ENCODE measurements at regions not wholly inside any gene's neighbourhood (a gene's known extent, or its start where the extent isn't known, plus 50 kb on each side); places are given as distances from the start of the nearest gene placed in this dataset.

GRCh38 chr3:124345845-124346244 is 353.9 kb upstream of the ROPN1 start:
- TF ChIP-seq YY1 (IDR thresholded peaks at IDR 0.05) (no peak), CTCF (IDR thresholded peaks at IDR 0.05; ENCODE audit: low read depth, low read length, missing input control) (no peak), MAX (IDR thresholded peaks at IDR 0.05) (no peak), JUND (IDR thresholded peaks at IDR 0.05) (no peak), ZBTB33 (IDR thresholded peaks at IDR 0.05) (no peak), ATF3 (IDR thresholded peaks at IDR 0.05) (no peak), TAF1 (conservative IDR thresholded peaks at IDR 0.05) (no peak), REST (IDR thresholded peaks at IDR 0.05) (no peak), EGR1 (IDR thresholded peaks at IDR 0.05; ENCODE audit: low read depth in 2 of 2) (no peak), RAD21 (IDR thresholded peaks at IDR 0.05) (no peak), GABPA (IDR thresholded peaks at IDR 0.05 in 1 of 2, conservative IDR thresholded peaks at IDR 0.05 in 1 of 2) (no peak)

Measured in liver (tissue), 3 donors.